ENCODE measurements at regions not wholly inside any gene's neighbourhood (a gene's known extent, or its start where the extent isn't known, plus 50 kb on each side); places are given as distances from the start of the nearest gene placed in this dataset.
"Not testable (repeated sequence)": the region's sequence is repeated elsewhere in the genome, so short reads cannot be mapped to it uniquely, and the experiment has no call there.

DNA sequence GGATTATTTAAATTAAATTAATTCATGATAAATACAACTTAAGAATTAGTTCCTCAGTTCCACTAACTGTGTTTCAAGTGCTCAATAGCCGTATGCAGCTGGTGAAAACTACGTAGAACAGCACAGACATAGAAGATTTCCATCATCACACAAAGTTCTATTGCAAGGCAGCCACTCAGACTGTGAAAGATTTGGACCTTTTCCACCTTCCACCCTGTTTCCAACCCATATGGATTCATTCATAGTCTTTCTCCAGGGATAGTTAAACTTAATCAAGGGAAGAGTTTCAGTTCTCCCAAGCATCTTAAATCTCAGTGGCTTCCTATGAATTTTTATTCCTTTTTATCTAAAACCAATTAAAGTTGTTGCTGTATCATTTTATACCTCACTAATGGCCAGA lies 2030.8 kb downstream of the SUCLG1 start:
- no peak for DNase-seq (ENCODE audit: low read depth in 1 of 2, low spot score in 2 of 2)
- H3K36me3 ChIP-seq = no peaks in the 10 kb centered on the region
- no peaks in the 10 kb centered on the region for H3K9me3 ChIP-seq (replicated peaks)
- H3K27ac ChIP-seq = no peak overlapping the region
- H3K4me3 ChIP-seq = no peak overlapping the region
- no peaks in the 10 kb centered on the region for H3K4me1 ChIP-seq (replicated peaks)
- no peaks in the 10 kb centered on the region for H3K27me3 ChIP-seq (replicated peaks)

GRCh38 chr2:82412021-82412420 lies 2047.1 kb downstream of the SUCLG1 start:
- Histone ChIP-seq H3K4me1 (replicated peaks) (no peaks in the 10 kb centered on the region), H3K9me3 (replicated peaks) (no peaks in the 10 kb centered on the region), H3K27ac (no peak overlapping the region), H3K4me3 (no peak overlapping the region), H3K27me3 (replicated peaks) (no peaks in the 10 kb centered on the region), H3K36me3 (no peaks in the 10 kb centered on the region)
- no peak for DNase-seq (ENCODE audit: low read depth in 1 of 2, low spot score in 2 of 2)

GRCh38 chr2:82411071-82411470 lies 2048.0 kb downstream of the SUCLG1 start:
- Histone ChIP-seq H3K36me3 (no peaks in the 10 kb centered on the region), H3K27me3 (replicated peaks) (no peaks in the 10 kb centered on the region), H3K4me1 (replicated peaks) (no peaks in the 10 kb centered on the region), H3K9me3 (replicated peaks) (no peaks in the 10 kb centered on the region), H3K27ac (no peak overlapping the region), H3K4me3 (no peak overlapping the region)
- no peak for DNase-seq (ENCODE audit: low read depth in 1 of 2, low spot score in 2 of 2)

- no peaks in the 10 kb centered on the region for H3K9me3 ChIP-seq (replicated peaks)
- no peaks in the 10 kb centered on the region for H3K27me3 ChIP-seq (replicated peaks)
- DNase-seq (ENCODE audit: low read depth in 1 of 2, low spot score in 2 of 2) = no peak
- H3K36me3 ChIP-seq = no peaks in the 10 kb centered on the region
- H3K4me1 ChIP-seq (replicated peaks) = no peaks in the 10 kb centered on the region
- H3K27ac ChIP-seq = no peak overlapping the region
- no peak overlapping the region for H3K4me3 ChIP-seq
Measured at GRCh38 chr2:82395531-82395930, 2063.5 kb downstream of the SUCLG1 start.

DNA sequence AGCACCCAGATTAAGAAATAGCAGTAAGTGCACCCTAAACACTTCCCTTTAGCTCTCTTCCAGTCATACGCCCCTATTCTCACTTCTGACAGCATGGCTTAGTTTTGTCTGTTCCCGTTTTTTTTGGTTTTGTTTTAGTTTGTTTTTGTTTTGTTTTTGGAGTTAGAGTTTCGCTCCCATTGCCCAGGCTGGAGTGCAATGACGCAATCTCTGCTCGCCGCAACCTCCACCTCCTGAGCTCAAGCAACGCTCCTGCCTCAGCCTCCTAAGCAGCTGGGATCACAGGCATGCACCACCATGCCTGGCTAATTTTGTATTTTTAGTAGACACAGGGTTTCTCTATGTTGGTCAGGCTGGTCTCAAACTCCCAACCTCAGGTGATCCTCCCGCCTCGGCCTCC lies 2067.7 kb downstream of the SUCLG1 start:
- Histone ChIP-seq H3K27ac (no peak overlapping the region), H3K4me3 (no peak overlapping the region), H3K36me3 (no peaks in the 10 kb centered on the region), H3K4me1 (replicated peaks) (no peaks in the 10 kb centered on the region), H3K9me3 (replicated peaks) (0 out of 2 replicates have a peak, but pooled peaks cover 3% of the 10 kb centered on the region), H3K27me3 (replicated peaks) (no peaks in the 10 kb centered on the region)
- no peak for DNase-seq (ENCODE audit: low read depth in 1 of 2, low spot score in 2 of 2)

DNA sequence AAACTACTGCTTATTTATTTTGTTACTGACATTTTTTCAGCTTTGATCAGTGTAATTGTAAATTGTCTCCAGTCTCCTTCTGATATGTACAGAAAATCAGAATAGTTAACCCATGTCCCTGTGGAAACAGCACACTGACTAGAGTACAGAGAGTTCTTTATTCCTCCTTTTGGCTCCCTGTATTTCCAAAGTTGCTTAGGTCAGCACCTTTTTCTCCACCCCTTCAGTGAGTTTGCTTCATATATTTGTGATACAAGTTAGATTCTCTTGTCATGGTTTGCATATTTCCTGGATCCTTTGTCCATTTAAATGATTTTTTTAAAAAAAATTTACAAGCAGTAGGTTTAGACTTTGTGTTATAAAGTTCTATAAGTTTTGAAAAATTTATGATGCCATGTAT lies 2051.1 kb upstream of the LRRTM1 start:
- Histone ChIP-seq H3K9me3 (replicated peaks) (no peaks in the 10 kb centered on the region), H3K27ac (no peak overlapping the region), H3K4me1 (replicated peaks) (no peaks in the 10 kb centered on the region), H3K27me3 (replicated peaks) (no peaks in the 10 kb centered on the region), H3K4me3 (no peak overlapping the region), H3K36me3 (no peaks in the 10 kb centered on the region)
- DNase-seq (ENCODE audit: low read depth in 1 of 2, low spot score in 2 of 2) = no peak

DNA sequence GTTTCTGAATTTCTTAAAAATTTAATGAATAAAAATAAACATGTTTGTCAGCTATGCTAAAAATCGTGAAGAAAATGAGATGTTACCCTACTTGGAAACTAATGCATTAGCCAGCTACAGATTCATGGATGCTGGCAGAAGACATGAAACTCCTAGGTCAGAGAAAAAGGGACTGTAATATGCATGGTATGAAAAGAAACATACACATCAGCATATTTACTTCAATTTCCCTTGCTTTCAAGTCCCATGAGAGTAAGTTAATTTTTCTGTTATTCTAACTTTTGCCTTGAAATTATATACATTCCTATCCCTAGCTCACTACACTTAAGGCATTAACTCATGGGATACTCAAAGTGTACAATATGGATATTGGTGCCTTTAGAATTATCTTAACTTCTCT lies 2041.4 kb upstream of the LRRTM1 start:
- H3K27me3 ChIP-seq (replicated peaks) = no peaks in the 10 kb centered on the region
- no peaks in the 10 kb centered on the region for H3K36me3 ChIP-seq
- no peaks in the 10 kb centered on the region for H3K4me1 ChIP-seq (replicated peaks)
- H3K9me3 ChIP-seq (replicated peaks) = no peaks in the 10 kb centered on the region
- no peak for DNase-seq (ENCODE audit: low read depth in 1 of 2, low spot score in 2 of 2)
- H3K4me3 ChIP-seq = no peak overlapping the region
- H3K27ac ChIP-seq = no peak overlapping the region

GRCh38 chr2:82344670-82345069 lies 2040.1 kb upstream of the LRRTM1 start:
- Histone ChIP-seq H3K4me3 (no peak overlapping the region), H3K36me3 (no peaks in the 10 kb centered on the region), H3K9me3 (replicated peaks) (no peaks in the 10 kb centered on the region), H3K4me1 (replicated peaks) (no peaks in the 10 kb centered on the region), H3K27me3 (replicated peaks) (no peaks in the 10 kb centered on the region), H3K27ac (no peak overlapping the region)
- no peak for DNase-seq (ENCODE audit: low read depth in 1 of 2, low spot score in 2 of 2)

DNA sequence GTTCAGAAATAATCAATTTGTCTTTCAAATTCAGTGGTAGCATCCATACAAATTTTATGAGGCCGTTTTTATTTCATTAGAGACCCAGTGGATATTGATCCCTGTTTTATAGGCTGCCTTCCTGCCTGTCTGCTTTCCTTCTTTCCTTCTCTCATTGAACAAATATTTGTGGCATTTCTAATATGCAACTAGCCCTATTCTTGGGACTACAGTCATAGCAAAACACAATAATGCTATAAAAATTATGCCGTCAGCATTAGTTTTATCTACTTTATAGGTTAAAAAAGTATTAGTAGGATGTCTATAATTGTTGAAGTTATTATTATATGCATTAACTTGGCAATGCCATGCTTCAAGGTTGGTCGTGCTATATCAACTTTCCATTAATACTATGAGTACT lies 2037.8 kb upstream of the LRRTM1 start:
- H3K4me3 ChIP-seq = no peak overlapping the region
- H3K27ac ChIP-seq = no peak overlapping the region
- H3K9me3 ChIP-seq (replicated peaks) = no peaks in the 10 kb centered on the region
- H3K27me3 ChIP-seq (replicated peaks) = no peaks in the 10 kb centered on the region
- H3K36me3 ChIP-seq = no peaks in the 10 kb centered on the region
- no peak for DNase-seq (ENCODE audit: low read depth in 1 of 2, low spot score in 2 of 2)
- H3K4me1 ChIP-seq (replicated peaks) = no peaks in the 10 kb centered on the region

- no peaks in the 10 kb centered on the region for H3K27me3 ChIP-seq (replicated peaks)
Measured at GRCh38 chr2:82340578-82341053, 2036.1 kb upstream of the LRRTM1 start.

GRCh38 chr2:82339805-82340204 lies 2035.3 kb upstream of the LRRTM1 start:
- Histone ChIP-seq H3K27ac (no peak overlapping the region), H3K27me3 (replicated peaks) (no peaks in the 10 kb centered on the region), H3K4me3 (no peak overlapping the region), H3K4me1 (replicated peaks) (no peaks in the 10 kb centered on the region), H3K9me3 (replicated peaks) (no peaks in the 10 kb centered on the region), H3K36me3 (no peaks in the 10 kb centered on the region)
- DNase-seq (ENCODE audit: low read depth in 1 of 2, low spot score in 2 of 2) = no peak

More at GRCh38 chr2:82340578-82341053, 2036.1 kb upstream of the LRRTM1 start:
- no peak overlapping the region for H3K27ac ChIP-seq
- no peaks in the 10 kb centered on the region for H3K9me3 ChIP-seq (replicated peaks)
- no peaks in the 10 kb centered on the region for H3K36me3 ChIP-seq
- H3K4me3 ChIP-seq = no peak overlapping the region
- H3K4me1 ChIP-seq (replicated peaks) = no peaks in the 10 kb centered on the region
- DNase-seq (ENCODE audit: low read depth in 1 of 2, low spot score in 2 of 2) = no peak

DNA sequence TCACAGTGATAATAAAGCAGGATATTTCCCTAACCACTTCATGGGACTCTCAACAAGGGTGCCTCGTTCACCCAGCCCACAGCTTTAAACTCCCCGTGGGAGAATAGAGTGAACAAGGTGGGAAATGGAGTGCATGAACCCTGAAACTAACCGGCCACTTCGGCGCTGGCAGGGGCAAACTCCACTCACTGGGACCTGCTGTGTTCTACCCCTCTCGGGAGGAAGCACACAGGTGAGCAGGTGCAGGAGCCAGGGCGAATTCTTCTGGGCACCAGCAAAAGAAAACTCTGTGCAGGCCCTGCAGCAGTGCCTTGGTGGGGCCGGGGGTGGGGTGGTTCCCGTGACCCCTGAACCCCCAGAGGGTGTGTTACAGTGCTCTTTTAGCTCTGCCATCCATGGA lies 2029.1 kb upstream of the LRRTM1 start:
- H3K4me3 ChIP-seq = no peak overlapping the region
- H3K36me3 ChIP-seq = no peaks in the 10 kb centered on the region
- H3K4me1 ChIP-seq (replicated peaks) = no peaks in the 10 kb centered on the region
- H3K9me3 ChIP-seq (replicated peaks) = peaks cover 2% of the 10 kb centered on the region; the same call in 1 of the 2 replicates
- no peak for DNase-seq (ENCODE audit: low read depth in 1 of 2, low spot score in 2 of 2)
- no peak overlapping the region for H3K27ac ChIP-seq
- no peaks in the 10 kb centered on the region for H3K27me3 ChIP-seq (replicated peaks)

DNA sequence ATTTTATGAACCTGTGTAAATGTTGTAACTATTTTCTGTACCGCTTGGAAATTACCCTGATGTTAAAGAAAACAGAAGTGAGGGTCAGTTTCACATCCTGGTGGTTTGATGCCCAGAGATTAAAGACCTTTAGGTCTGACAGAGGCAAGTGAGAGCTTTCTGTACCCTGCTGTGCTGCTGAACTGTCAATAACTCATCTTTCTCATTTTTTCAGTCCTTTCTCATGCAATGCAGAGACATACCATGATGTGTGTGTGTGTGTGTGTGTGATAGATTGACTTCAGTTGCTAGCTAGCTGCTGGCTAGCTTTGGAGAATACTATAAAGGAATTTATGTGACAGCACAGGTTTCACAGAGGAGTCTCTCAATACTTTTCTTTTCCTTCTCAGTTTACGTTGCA lies 2025.6 kb upstream of the LRRTM1 start:
- Histone ChIP-seq H3K4me1 (replicated peaks) (no peaks in the 10 kb centered on the region), H3K9me3 (replicated peaks) (peaks cover 3% of the 10 kb centered on the region; the same call in 1 of the 2 replicates), H3K27me3 (replicated peaks) (no peaks in the 10 kb centered on the region), H3K27ac (no peak overlapping the region), H3K36me3 (no peaks in the 10 kb centered on the region), H3K4me3 (no peak overlapping the region)
- DNase-seq (ENCODE audit: low read depth in 1 of 2, low spot score in 2 of 2) = no peak

DNA sequence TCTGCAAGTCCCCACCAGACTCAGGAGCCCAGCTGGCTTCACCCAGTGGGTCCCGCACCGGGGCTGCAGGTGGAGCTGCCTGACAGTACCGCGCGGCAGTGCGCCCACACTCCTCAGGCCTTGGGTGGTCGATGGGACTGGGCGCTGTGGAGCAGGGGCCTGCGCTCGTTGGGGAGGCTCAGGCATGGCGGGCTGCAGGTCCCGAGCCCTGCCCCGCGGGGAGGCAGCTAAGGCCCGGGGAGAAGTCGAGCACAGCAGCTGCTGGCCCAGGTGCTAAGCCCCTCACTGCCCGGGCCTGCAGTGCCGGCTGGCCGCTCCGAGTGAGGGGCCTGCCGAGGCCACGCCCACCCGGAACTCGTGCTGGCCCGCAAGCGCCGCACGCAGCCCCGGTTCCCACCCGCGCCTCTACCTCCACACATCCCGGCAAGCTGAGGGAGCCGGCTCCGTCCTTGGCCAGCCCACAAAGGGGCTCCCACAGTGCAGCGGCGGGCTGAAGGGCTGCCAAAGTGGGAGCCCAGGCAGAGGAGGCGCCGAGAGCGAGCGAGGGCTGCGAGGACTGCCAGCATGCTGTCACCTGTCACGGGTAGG lies 2021.7 kb upstream of the LRRTM1 start:
- not testable (repeated sequence) for DNase-seq (ENCODE audit: low read depth in 1 of 2, low spot score in 2 of 2)

DNA sequence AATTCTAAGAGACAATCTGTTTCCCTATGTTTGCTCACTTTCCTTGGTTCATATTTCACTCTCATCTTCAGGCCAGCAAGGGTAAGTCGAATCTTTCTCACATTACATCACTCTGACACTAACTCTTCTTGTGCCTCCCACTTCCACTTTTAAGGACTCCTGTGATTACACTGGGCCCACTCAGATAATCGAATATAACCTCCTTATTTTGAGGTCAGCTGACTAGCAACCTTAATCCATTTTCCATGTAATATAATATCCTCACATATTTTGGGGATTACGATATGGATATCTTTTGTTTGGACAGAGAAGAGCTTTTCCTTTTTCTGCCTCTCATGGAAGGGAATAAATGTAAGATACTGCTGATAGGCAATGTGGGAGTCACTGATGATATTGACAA lies 2015.7 kb upstream of the LRRTM1 start:
- no peaks in the 10 kb centered on the region for H3K4me1 ChIP-seq (replicated peaks)
- DNase-seq (ENCODE audit: low read depth in 1 of 2, low spot score in 2 of 2) = no peak
- H3K4me3 ChIP-seq = no peak overlapping the region
- H3K27me3 ChIP-seq (replicated peaks) = no peaks in the 10 kb centered on the region
- H3K9me3 ChIP-seq (replicated peaks) = 0 out of 2 replicates have a peak, but pooled peaks cover 5% of the 10 kb centered on the region
- no peak overlapping the region for H3K27ac ChIP-seq
- no peaks in the 10 kb centered on the region for H3K36me3 ChIP-seq

More for the DNA sequence above, 2021.7 kb upstream of the LRRTM1 start:
- H3K27ac ChIP-seq; H3K4me3 ChIP-seq; H3K4me1 ChIP-seq (replicated peaks); H3K36me3 ChIP-seq; H3K9me3 ChIP-seq (replicated peaks); H3K27me3 ChIP-seq (replicated peaks): not testable (repeated sequence)
